ENCODE measurements at regions not wholly inside any gene's neighbourhood (a gene's known extent, or its start where the extent isn't known, plus 50 kb on each side); places are given as distances from the start of the nearest gene placed in this dataset.

DNA sequence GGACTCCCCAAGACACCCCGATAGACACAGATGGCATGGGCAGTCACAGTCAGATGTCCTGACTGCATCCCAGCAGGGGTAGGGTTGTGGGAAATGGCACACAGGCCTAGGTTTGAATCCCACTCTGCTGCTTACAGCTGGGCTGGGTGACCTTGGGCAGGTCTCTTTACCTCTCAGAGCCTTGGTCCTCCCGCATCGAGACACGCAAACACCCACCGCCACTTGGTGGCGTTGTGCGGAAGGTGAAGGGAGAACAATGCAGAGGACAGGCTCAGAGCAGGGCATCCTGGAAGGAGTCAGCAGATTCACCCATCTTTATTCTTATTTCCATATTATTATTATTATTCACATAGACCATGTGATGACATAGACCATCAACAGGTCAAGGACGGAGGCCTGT is 140.5 kb downstream of the MIAT start:
- TF ChIP-seq, protein P1, sequence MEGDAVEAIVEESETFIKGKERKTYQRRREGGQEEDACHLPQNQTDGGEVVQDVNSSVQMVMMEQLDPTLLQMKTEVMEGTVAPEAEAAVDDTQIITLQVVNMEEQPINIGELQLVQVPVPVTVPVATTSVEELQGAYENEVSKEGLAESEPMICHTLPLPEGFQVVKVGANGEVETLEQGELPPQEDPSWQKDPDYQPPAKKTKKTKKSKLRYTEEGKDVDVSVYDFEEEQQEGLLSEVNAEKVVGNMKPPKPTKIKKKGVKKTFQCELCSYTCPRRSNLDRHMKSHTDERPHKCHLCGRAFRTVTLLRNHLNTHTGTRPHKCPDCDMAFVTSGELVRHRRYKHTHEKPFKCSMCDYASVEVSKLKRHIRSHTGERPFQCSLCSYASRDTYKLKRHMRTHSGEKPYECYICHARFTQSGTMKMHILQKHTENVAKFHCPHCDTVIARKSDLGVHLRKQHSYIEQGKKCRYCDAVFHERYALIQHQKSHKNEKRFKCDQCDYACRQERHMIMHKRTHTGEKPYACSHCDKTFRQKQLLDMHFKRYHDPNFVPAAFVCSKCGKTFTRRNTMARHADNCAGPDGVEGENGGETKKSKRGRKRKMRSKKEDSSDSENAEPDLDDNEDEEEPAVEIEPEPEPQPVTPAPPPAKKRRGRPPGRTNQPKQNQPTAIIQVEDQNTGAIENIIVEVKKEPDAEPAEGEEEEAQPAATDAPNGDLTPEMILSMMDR (IDR thresholded peaks at IDR 0.05): no peak
- no peak for TF ChIP-seq EP300 (IDR thresholded peaks at IDR 0.05)
